C4-2B (cell line): ENCODE measurements at regions not wholly inside any gene's neighbourhood (a gene's known extent, or its start where the extent isn't known, plus 50 kb on each side); places are given as distances from the start of the nearest gene placed in this dataset.

Source experiments
- H3K27ac ChIP-seq: fragments of 450-650 bp; 2 replicates; pipeline ENCODE4 v1.5.1; 2017
- CTCF ChIP-seq: fragments of 450-650 bp; conservative IDR thresholded peaks from 2 replicates; pipeline ENCODE4 v1.5.1; 2017; ENCODE audit warnings: mild to moderate bottlenecking
- ZFX ChIP-seq: fragments of 450-650 bp; IDR thresholded peaks from 2 replicates; pipeline ENCODE4 v1.6.1; 2017

DNA sequence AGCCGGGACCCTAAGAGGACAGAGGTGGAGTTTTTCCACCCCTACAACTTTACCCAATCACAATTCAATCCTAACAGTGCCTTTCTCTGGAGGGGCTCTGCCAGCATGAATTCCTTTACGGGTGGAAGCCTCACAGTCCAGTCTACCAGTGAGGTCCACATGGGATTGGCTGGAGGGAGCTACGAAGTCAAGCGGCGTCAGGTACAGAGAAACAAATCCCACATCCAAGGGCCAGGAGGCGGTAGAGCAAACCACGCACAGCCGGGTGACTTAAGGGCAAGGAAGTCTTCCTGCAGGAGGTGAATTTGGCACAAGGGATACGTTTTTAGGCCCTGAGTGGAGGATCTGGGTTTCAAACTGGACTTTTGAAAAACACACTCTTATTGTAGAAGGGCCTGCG lies 199.6 kb downstream of the UQCRFS1 start:
- TF ChIP-seq ZFX (no peak), CTCF (no peak)
- H3K27ac ChIP-seq = no peak overlapping the region

- TF ChIP-seq CTCF (no peak), ZFX (no peak)
Observed at GRCh38 chr19:29012457-29012856, 200.5 kb downstream of the UQCRFS1 start.

GRCh38 chr19:29010276-29010675 lies 202.7 kb downstream of the UQCRFS1 start:
- no peak overlapping the region for H3K27ac ChIP-seq
- TF ChIP-seq CTCF (no peak), ZFX (no peak)

More at GRCh38 chr19:29012457-29012856, 200.5 kb downstream of the UQCRFS1 start:
- H3K27ac ChIP-seq = no peak overlapping the region

DNA sequence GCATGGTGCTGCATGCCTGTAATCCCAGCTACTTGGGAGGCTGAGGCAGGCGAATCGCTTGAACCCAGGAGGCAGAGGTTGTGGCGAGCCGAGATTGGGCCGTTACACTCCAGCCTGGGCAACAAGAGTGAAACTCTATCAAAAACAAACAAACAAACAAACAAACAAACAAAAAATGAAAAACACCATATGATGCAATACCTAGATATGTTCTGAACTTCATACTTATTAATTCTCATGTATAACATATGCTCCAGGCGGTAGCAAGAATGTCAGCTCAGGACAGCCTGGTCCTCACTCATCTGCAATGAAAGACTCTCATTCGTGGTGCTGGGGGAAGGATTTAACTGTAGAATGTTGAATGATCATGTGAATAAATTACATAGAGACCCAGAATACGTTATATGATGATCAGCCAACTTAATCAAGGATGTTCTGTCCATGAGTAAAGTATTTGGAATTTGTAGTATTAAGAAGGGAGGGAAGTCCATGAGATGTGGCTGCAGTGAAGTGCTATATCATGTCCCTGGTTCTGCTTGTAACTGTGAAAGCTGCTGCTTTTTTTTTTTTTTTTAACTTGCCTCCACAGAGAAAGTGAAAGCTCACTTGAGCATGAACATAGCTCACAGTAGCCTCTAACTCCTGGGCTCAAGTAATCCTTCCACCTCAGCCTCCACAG lies 206.8 kb downstream of the UQCRFS1 start:
- TF ChIP-seq ZFX (no peak), CTCF (no peak)
- H3K27ac ChIP-seq = no peak overlapping the region

DNA sequence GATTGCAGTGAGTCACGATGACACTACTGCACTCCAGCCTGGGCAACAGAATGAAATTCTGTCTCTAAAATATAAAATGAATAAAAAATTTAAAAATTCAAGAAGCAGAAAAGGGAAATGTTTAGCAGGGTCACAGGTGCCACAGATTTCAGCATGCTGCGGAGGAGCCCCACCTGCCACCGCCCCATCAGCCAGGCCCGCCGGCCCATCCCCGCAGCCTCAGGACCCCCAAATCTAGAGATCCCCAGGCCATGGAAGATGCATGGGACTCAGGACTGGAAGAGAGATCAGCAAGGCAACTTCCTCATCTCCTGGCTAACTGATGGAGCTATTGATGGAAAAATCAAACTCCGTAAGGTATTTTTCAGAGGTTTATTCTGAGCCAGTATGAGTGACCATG lies 208.2 kb downstream of the UQCRFS1 start:
- no peak for TF ChIP-seq ZFX
- TF ChIP-seq CTCF = no peak
- H3K27ac ChIP-seq = no peak overlapping the region

GRCh38 chr19:29003641-29004409 lies 209.1 kb downstream of the UQCRFS1 start:
- TF ChIP-seq ZFX = no peak
- no peak for TF ChIP-seq CTCF
- H3K27ac ChIP-seq = no peak overlapping the region

GRCh38 chr19:29002336-29002735 lies 210.6 kb downstream of the UQCRFS1 start:
- H3K27ac ChIP-seq = no peak overlapping the region
- no peak for TF ChIP-seq CTCF
- TF ChIP-seq ZFX = no peak
